ENCODE measurements at regions not wholly inside any gene's neighbourhood (a gene's known extent, or its start where the extent isn't known, plus 50 kb on each side); places are given as distances from the start of the nearest gene placed in this dataset.

GRCh38 chr14:59018460-59018859, 170.0 kb upstream of the DAAM1 start:
- TF ChIP-seq POLR2A (IDR thresholded peaks at IDR 0.05) = no peak
- TF ChIP-seq CTCF (IDR thresholded peaks at IDR 0.05) = no peak

Measured in adrenal gland (tissue), 5 donors.